ENCODE measurements at regions not wholly inside any gene's neighbourhood (a gene's known extent, or its start where the extent isn't known, plus 50 kb on each side); places are given as distances from the start of the nearest gene placed in this dataset.

DNA sequence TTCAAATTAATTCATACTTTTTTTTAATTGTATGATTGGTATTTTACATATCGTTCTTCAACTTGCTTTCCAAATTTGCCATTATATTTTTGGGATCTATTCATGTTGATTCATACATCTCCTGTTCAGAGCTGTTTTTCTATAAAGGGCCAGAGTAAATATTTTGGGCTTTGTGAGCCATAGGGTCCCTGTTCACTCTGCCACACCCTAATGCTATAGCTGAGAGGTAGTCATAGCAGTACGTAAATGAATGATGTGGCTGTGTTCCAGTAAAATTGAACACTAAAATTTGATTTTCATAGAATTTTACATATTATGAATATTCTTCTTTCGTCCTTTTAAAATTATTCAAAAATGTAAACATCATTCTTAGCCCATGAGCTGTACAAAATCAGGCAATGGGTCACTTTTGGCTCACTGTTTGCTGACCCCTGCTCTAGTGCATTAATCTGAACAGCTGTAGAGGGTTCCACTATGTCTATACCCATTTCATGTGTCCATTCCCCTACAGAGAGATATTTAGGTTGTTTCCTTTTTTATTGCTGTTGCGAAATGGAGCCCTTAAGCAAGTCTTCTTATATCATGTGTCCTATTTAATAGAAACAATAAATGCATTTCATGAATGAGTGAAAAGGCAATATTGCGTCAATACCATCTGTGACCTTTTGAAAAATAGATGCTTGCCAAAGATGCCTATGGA, 136.4 kb upstream of the SALL4 start:
- no peak for TF ChIP-seq EZH2phosphoT487 (IDR thresholded peaks at IDR 0.05; ENCODE audit: borderline replicate concordance, low read length)
- TF ChIP-seq CTCF (IDR thresholded peaks at IDR 0.05; ENCODE audit: low read depth, low read length, poor library complexity, severe bottlenecking), result no peak
